G401 (cell line): ENCODE measurements at regions not wholly inside any gene's neighbourhood (a gene's known extent, or its start where the extent isn't known, plus 50 kb on each side); places are given as distances from the start of the nearest gene placed in this dataset.

Experiments
- DNase-seq: peaks from one replicate; pipeline ENCODE4 v3.0.0-alpha.2; 2015; ENCODE audit warnings: low spot score
- in situ Hi-C: cut with HindIII; loops from 2 replicates; pipeline ENCODE4 v1.10.0; 2016; ENCODE audit warnings: low sequenced_read_pairs, mixed read lengths

DNA sequence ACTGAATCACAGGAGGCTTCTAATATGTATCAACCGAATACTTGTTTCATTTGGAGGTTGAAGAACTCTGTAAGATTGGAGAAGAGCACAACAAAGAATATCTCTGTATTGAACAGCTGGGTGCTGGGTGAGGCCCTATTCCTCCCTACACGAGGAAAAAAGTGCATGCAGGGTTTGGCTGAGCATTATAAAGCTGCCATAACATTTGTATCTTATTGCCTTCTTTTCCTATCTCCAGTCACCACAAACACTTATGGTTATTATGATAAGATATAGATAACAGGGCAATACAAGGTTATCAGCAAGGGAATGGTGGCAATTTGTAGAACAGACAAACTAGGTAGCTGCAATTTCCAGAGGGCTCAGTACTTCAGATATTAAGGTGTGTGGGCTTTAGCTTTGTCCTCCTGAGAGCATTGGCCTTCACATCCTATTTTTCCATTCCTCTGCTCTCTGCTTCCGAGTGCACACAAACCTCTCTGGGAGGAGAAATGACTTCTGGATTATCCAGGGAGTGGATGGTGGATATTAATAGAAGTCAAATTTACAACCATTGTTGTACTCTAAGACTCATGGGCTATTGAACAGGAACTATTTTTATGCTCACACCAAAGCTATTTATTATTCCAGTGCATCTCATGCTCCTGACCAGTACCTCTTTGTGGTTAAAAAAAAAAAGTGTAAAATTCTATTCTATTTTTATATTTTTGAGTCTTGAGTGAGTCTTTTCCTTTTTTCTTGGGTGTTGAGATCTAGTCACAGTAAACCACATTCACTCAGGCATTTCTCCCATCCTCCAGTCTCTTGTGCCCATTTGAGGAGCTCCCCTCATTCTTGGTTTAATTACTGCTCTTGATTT, 248.4 kb downstream of the ETAA1 start:
- in situ Hi-C loops: no loop called here
- DNase-seq: no peak

DNA sequence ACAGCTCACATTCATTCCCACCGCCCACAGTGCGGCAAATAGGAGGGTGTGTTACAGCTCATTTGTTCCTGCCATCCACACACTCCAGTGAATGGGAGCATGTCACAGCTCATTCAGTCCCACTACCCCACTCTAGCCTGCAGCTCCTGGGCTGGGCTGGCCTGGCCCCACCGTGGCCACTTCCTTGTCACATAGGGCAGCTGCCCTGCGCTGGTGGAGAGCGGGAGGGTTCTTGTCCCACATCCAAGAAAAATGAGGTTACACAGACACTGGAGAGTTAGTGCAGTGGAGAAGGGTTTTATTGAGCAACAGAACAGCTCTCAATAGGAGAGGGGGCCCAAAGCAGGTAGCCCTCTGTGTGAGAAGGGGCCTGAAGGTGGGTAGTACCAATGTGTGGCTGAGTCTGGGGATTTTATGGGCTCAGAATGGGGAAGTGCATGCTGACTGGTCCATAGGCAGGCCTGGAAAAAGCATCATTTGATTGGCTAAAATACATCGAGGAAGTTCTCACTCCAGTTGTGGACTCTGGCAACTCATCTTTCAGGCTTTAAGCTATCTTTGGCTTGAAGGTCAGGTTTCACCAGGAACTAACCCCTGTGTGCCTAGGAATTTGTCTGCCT, 249.7 kb downstream of the ETAA1 start:
- DNase-seq: no peak
- in situ Hi-C loops: no loop called here

DNA sequence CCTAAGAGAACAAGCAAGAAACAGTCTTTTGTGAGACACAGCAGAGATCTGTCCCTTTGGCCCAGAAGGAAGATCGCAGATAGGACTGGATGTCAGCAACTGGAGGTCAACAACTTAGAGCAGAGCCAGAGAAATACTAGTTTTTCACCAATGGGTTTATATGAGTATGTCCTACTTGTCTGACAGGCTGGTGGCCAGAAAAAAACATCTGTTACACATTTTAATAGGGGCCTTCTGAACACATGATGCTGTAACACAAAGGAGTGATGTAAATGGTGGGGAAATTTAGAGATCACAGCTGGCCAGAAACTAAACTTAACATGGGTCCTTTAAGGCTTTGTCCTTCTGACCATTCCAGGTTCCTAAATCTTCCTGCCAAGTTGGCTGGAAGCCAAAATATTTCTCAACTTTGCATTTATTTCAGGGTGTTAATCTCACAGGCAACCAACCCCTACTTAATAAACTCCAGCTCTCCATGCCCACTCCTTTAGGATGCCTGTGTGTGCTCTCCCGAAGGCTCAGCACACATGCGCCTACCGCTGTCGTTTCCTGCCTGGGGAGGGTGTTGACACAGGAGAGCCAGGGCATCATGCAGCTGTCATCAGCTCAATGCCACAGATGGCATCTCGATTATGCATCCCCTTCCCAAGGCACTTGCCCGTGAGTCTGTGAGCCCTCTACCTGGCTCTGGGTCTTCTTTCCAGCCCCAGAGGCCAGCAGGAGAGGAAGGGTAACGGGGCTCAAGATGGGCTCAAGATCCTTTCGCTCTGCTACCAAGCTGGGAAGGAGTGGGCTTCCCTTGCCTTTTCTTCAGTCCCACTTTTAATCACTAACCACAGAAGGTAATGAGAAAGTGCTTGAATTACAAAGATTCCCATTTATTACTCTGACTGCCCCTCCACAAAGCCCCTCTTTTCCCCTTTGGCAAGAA, 252.5 kb downstream of the ETAA1 start:
- in situ Hi-C loops: no loop called here
- DNase-seq: no peak

DNA sequence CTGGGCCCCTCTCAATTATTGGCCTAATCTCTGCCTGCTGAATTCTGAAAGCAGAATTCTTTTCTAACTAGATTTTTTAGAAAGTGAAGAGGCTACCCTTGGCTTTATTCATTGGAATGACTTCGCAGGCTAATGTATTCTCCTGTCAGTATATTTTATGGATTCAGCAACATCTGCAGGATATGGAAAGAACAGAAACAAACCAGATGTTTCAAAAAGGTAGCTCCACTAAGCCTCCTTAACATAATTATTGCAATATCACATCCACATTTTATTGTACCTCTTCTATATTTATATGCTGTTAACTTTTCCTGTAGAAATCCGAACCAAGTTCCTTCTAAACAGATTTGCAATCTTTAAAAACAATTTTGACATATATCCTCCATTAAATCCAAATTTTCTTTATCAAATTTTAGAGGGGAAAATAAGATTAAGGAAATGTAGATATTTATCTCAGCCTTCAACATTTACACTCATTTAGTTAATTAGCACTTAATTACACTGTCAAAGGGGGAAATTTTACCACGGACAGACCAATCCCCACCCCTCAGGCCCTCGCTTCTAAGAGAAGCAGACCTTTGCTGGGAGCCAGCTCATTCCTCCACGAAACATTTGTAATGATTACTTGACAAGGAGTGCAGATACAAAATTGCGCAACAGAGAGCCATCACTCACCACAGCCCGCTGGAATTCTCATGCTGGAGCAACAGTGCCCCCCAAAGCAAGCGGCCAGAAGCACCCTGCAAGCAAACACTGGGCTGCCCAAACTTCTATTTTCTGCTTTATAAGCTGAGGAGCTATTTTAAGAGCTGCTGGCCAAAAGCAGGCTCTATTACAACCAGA, 253.4 kb downstream of the ETAA1 start:
- in situ Hi-C loops: no loop called here
- DNase-seq: peak; percentile 54

DNA sequence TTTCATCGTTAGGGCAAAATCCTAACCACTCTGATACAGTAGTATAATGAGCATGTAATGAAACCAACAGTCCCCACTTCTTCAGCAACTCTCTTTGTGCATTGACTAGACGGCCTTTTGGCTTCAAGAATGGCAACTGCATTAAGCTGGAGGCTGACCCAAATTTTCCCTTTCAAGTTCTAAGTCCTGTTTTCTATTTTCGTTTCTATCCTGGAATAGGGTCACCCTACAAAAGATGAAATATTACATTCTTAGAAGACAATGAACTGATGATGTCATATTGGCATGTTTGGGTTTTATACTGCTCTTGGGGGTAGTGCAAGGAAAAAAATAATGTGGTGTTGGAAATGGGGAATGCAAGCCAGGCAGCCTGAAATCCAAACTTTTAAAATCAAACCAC, 254.4 kb downstream of the ETAA1 start:
- in situ Hi-C loops: no loop called here
- DNase-seq: no peak

DNA sequence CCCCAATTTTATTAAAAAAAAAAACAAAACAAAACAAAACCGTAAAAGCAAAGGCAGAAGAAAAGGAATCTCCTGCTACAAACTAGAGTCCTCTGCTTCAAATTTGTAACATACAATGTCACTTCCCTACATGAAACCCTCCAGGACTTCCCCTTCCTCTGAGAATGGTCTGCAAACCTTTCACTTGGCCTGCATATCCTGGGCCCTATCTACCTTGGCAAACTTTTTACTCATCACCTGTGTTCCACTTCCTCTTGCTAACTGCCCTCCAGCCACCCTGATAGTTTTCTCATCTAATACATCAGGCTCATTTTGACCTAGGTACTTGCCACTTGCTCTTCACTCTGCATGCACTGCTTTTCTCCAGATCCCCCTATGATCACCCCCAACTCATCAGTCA, 255.5 kb downstream of the ETAA1 start:
- in situ Hi-C loops: no loop called here
- DNase-seq: no peak

DNA sequence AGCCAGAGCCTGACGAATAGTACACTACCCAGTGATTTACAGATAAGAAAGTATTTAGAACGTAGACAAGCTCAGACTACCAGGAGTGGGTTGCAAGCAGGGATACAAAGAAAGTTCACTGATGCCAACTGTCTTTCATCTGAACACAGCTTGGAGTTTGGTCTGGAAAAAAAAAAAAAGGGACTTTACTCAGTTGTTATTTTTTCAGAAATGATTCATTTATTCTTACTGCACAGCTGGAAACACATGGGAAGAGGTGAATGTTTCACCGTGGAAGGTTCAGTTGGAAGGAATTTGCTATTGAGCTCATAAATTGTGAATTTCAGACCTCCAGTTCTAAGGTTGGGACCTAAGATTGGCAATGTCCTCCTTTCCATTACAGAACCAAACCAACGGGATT, 259.7 kb downstream of the ETAA1 start:
- in situ Hi-C loops: no loop called here

DNA sequence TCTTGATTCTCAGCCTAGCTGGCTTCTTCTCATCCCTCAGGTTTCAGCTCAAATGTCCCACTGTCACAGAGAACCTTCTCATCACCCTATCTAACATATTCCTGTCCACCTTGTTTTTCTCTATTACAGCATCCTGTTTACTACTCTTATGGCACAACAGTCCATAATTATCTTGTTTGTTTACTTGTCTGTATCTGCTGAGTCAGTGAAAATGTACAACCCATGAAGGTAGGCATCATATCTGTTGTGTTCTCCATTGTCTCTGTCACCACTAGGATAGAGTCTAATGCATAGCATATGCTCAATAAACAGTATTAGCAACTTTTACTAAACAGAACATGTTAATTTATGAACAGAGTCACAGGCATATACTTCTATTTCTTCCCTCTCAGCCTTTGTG, 261.7 kb downstream of the ETAA1 start:
- no peak for DNase-seq
- in situ Hi-C loops: no loop called here

More for the DNA sequence above, 259.7 kb downstream of the ETAA1 start:
- DNase-seq: no peak

DNA sequence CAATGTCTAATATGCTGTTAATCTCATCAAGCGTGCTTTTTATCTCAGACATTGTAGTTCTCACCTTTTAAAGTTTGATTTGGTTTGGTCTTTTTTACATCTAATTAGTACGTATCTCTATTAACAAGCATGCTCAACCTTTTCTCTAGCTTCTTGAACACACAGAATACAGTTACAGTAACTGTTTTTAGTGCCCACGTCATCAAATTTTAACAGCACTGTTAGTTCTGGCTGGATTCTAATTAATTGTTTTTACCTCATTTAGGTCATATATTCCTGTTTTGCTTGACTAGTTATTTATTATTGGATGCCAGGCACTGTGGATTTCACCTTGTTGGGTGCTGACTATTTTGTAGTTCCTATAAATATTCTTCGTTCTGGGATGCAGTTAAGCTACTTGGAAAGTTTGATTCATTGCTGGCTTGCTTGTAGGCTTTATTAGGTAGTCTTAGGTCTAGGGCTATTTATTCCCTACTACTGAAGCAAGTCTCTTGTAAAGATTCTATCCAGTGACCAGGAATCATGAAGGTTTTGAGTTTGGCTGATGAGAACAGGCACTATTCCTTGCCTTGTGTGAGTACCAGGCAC, 263.0 kb downstream of the ETAA1 start:
- no peak for DNase-seq
- in situ Hi-C loops: no loop called here

DNA sequence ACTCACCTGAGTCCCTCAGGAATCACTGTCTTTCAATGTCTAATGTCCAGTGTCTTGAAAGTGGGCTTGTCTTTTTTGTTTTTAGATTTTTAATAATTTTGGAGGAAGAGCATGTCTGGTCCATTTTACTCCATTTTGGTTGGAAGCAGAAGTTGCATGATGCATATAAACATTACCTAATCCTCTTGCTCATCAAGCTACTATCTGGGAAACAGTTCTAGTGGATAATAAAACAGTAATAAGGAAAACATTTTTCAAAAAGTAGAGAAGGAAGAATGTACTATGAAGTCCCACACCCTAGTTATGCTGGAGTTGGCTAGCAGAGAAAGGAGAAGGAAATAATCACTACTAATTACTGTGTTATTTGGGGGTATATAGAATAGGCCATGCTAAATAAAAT, 263.7 kb downstream of the ETAA1 start:
- no peak for DNase-seq
- in situ Hi-C loops: no loop called here

DNA sequence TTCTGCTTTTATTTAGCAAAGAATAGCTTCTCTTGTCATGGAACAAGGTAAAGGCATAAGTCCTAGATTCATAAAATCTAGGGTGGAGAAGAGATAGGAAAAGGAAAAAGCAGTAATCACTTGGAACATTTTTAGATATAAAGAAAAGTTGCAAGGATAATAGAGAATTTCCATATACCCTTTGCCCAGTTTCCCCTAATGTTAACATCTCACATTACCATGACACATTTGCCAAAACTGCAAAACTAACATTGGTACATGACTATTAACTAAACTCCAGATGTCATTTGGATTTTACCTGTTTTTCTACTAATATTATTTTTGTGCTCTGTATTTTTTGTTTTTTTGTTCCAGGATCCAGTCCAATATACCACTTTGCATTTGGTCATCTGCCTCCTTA, 265.1 kb downstream of the ETAA1 start:
- no peak for DNase-seq
- in situ Hi-C loops: no loop called here

DNA sequence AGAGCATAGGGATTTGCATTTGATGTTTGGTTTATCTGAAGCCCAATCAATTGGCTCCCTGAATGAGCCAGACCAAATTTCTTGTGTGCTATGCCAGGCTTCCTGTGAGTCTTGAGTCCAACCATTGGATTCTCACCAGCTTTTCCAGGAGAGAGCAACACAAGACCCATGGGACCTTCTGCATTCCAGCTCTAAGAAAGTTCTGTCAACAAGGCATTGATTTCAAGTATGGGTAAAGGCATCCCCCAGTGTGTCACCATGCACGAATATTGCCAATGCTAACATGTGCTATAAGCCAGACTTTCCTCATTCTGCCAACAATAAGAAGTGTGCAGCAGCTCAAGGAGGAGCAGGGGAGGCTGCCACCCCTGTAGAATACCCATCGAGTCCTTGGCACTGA, 266.6 kb downstream of the ETAA1 start:
- no peak for DNase-seq
- in situ Hi-C loops: no loop called here

DNA sequence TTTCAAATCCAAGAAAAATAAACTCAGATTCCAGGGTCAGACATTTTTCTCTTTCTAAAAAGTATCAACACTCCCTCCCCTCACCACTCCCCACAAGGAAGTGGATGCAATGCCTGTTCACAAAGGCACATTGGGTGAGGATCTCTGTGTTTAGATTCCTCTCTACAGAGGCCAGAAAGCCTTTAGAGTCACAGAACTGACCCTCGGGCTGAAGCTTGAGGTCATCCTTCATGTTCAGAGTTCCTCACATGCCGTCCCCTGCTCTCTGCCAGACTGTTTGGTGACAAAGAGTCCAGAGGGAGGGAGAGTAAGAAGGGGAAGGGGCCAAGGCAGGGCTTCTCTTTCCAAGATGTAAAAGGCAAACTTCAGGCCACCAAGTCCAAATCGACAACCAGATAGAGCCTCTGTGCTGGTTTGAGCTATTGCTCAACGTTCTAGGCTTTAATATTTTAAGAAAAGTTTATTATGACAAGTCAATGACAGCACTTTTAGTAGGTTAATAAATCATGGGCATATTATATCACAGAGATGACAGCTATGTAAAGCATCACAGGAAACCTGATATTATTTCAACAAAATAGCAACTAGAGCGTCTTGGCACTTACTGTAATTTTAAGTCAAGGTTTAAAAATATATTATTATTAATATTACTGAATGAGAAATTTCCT, 269.4 kb downstream of the ETAA1 start:
- in situ Hi-C loops: no loop called here
- no peak for DNase-seq

DNA sequence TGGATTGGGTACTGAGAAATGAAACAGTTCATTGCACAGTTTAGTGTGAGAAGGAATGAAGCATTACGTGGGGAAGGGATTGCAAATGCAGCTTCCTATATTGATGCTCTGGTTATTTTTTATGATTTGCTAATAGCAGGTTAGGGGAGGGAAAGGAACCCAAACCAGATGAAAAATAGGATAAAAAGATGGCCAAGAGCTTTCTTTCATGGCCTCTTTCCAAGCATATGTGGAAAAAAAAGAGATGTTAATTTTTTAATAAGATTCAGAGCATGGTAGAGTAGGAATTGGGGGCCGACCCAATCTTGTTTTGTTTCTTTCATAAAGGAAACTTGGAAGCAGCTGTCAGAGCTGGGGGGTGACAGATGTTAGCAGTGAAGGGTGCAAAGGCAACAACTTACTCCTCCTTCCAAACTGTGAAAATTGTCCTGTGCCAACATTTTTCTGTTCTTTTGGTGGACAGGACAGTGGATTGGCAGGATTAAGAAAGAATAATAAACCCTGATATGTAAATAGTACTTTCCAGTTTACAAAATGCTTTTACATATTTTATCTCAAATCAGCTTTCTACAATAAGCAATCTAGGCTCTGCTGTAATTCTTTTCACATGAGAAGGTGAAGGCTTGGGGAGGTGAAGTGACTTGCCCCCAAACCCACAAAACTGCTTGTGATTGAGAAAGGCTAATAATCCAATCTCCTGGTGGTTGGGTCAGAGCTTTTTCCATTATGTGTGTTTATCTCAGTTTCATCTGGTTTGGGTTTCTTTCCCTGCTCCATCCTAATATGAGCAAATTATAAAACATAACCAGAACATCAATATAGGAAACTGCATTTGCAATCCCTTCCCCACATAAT, 270.1 kb downstream of the ETAA1 start:
- in situ Hi-C loops: no loop called here
- DNase-seq: no peak

DNA sequence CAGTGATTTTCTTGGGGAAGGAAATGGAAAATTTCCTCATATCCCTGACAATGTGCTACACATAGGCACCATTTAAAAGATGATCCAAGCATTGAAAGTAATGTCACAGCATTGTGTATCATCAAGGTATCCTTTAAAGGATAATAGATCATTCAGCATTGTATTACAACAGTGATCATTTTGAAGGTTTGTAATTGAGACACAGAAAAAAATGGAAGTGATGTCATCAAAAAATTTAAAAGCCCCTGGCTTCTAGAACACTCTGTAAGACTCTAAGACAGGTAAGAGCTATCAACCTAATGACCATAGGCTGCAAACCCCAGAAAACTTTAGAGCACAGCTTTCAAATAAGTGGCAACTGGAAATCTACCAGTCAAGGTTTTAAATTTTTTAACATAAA, 271.4 kb downstream of the ETAA1 start:
- in situ Hi-C loops: no loop called here
- DNase-seq: no peak

DNA sequence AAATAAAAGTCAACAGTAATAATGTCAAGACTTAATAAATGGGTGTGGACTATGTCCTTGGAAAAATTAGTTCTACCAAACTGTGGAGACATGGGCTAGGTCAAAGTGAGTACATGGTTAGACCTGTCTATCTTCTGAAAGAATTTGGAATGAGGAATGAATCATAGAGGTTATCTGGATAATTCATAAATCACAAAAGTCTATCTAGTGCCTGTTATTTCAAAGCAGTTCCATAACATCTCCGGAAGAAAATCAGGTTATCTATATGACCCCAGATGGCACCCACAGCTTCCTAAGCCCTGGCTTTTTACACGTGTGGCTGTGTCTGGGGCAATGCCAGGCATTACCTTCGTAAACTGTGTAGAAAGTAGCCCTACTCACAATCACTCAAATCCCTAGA, 272.0 kb downstream of the ETAA1 start:
- DNase-seq: no peak
- in situ Hi-C loops: no loop called here

DNA sequence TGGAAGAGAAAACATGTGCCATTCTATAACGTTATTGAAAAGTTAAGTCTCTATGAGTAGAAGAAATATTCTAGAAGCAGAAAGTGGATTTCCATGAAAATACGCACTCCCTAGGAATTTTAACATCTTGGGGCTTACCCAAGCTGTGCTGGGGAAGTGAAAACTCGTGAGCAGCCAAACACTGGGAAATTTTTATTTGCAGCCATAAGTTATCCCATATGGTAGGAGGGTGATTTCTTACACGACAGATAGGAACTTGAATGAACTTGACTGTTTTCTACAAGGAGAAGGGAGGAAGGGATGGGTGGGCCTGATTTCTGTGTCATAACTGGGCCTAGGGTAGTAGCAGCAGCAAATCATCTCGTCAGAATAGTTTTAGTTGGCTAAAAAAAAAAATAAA, 272.6 kb downstream of the ETAA1 start:
- no peak for DNase-seq
- in situ Hi-C loops: no loop called here
